SK-N-SH (cell line): ENCODE measurements at regions not wholly inside any gene's neighbourhood (a gene's known extent, or its start where the extent isn't known, plus 50 kb on each side); places are given as distances from the start of the nearest gene placed in this dataset.

Experiments used
- CTCF ChIA-PET: fragments of 300-600, 350-600 bp; formaldehyde crosslinking; extraction: SDS; loops from one replicate; lab custom pipeline; 2021; lab: Yijun Ruan, JAX
- POLR2A ChIA-PET: fragments of 350-600 bp; sonication (Branson Sonifier 250); formaldehyde crosslinking; extraction: SDS; loops from one replicate; lab custom pipeline; 2020; ENCODE audit warnings: antibody characterized with exemption, inconsistent platforms; lab: Yijun Ruan, JAX
- DNase-seq: peaks from one replicate; pipeline ENCODE4 v3.0.0; 2012
- H2AFZ ChIP-seq: fragments of 200-600 bp; sonication (generic); 2 replicates; pipeline ENCODE4 v1.8.1; 2016; ENCODE audit warnings: antibody characterized with exemption, mild to moderate bottlenecking, low read depth
- H3F3A ChIP-seq: fragments of 200-600 bp; sonication (generic); replicated peaks from 2 replicates; pipeline ENCODE3; 2016; ENCODE audit warnings: antibody characterized with exemption, mild to moderate bottlenecking; ENCODE audit not compliant: insufficient read depth
- H3K27ac ChIP-seq, 2 experiments: fragments of 200-500 bp in 1 of 2; fragments of 200-600 bp in 1 of 2; sonication (Bioruptor generic) in 1 of 2; sonication (generic), shearing (Covaris generic) in 1 of 2; 2 replicates each; pipeline versions ENCODE4 v1.5.1 to v1.6.1; 2014 to 2016; ENCODE audit warnings: low read depth in 2 of 2, inconsistent platforms in 1 of 2, low read length in 1 of 2, mild to moderate bottlenecking in 1 of 2, mixed read lengths in 1 of 2
- H3K27me3 ChIP-seq: fragments of 200-600 bp; sonication (generic), shearing (Covaris generic); 2 replicates; pipeline ENCODE4 v1.6.1; 2016; ENCODE audit warnings: mixed run types; ENCODE audit not compliant: insufficient read depth
- H3K36me3 ChIP-seq, 2 experiments: fragments of 200-500 bp in 1 of 2; fragments of 200-600 bp in 1 of 2; sonication (Bioruptor generic) in 1 of 2; sonication (generic) in 1 of 2; replicated peaks in 1 of 2; 2 replicates each; pipeline versions ENCODE3 to v1.5.1; 2014 to 2016; ENCODE audit warnings: low read length in 1 of 2, mild to moderate bottlenecking in 1 of 2; ENCODE audit not compliant: insufficient read depth in 2 of 2, control insufficient read depth in 1 of 2
- H3K4me1 ChIP-seq, 2 experiments: fragments of 200-500 bp in 1 of 2; fragments of 200-600 bp in 1 of 2; sonication (Bioruptor generic) in 1 of 2; sonication (generic), shearing (Covaris generic) in 1 of 2; 2 replicates each; pipeline versions ENCODE4 v1.5.1 to v1.6.1; 2014 to 2016; ENCODE audit warnings: low read depth in 1 of 2, low read length in 1 of 2, mixed run types in 1 of 2; ENCODE audit not compliant: insufficient read depth in 2 of 2, control insufficient read depth in 1 of 2
- H3K4me2 ChIP-seq: fragments of 200-600 bp; sonication (generic), shearing (Covaris generic); 2 replicates; pipeline ENCODE4 v1.6.1; 2017; ENCODE audit warnings: mixed run types
- H3K4me3 ChIP-seq, 2 experiments: fragments of 200-500 bp in 1 of 2; fragments of 200-600 bp in 1 of 2; sonication (Bioruptor generic) in 1 of 2; sonication (generic), shearing (Covaris generic) in 1 of 2; 2 replicates each; pipeline versions ENCODE4 v1.5.1 to v1.8.1; 2014 to 2016; ENCODE audit warnings: low read depth in 2 of 2, inconsistent platforms in 1 of 2, low read length in 1 of 2, mild to moderate bottlenecking in 1 of 2, mixed read lengths in 1 of 2, moderate library complexity in 1 of 2
- H3K79me2 ChIP-seq: fragments of 200-600 bp; sonication (generic); 2 replicates; pipeline ENCODE4 v1.8.1; 2017; ENCODE audit warnings: mild to moderate bottlenecking; ENCODE audit not compliant: insufficient read depth
- H3K9ac ChIP-seq: fragments of 200-600 bp; sonication (generic); 2 replicates; pipeline ENCODE4 v1.6.1; 2017; ENCODE audit warnings: mixed run types
- H3K9me2 ChIP-seq: fragments of 200-600 bp; sonication (generic); 2 replicates; pipeline ENCODE4 v1.6.1; 2017; ENCODE audit warnings: mixed run types
- H3K9me3 ChIP-seq: fragments of 200-600 bp; sonication (generic); 2 replicates; pipeline ENCODE4 v1.6.1; 2017; ENCODE audit warnings: mixed run types, mild to moderate bottlenecking, moderate library complexity
- H4K20me1 ChIP-seq: fragments of 200-600 bp; sonication (generic); 2 replicates; pipeline ENCODE4 v1.6.1; 2017; ENCODE audit warnings: mild to moderate bottlenecking, mixed run types; ENCODE audit not compliant: insufficient read depth
- CHD2 ChIP-seq: fragments of 150-350 bp; IDR thresholded peaks from 2 replicates; pipeline ENCODE4 v1.6.1; 2018; ENCODE audit warnings: low read length; ENCODE audit not compliant: partially characterized antibody
- FOXJ3 ChIP-seq: sonication (generic); formaldehyde crosslinking; IDR thresholded peaks from 2 replicates; pipeline ENCODE4 v1.5.1; 2020; ENCODE audit warnings: mild to moderate bottlenecking, missing genetic modification reagents
- JUND ChIP-seq: IDR thresholded peaks from 2 replicates; pipeline ENCODE4 v1.4.0; 2012
- MEF2A ChIP-seq: IDR thresholded peaks from 2 replicates; pipeline ENCODE4 v1.4.0; 2012; ENCODE audit warnings: low read depth, borderline replicate concordance
- MXI1 ChIP-seq: IDR thresholded peaks from 2 replicates; pipeline ENCODE4 v1.6.1; 2012; ENCODE audit warnings: mild to moderate bottlenecking, low read depth, low read length, improper control_type of control experiment
- RCOR1 ChIP-seq: fragments of 150-350 bp; IDR thresholded peaks from 2 replicates; pipeline ENCODE4 v1.6.1; 2017; ENCODE audit warnings: antibody characterized with exemption, low read length
- RFX5 ChIP-seq: IDR thresholded peaks from 2 replicates; pipeline ENCODE4 v1.6.1; 2012; ENCODE audit warnings: mild to moderate bottlenecking, improper control_type of control experiment, low read length
- RXRA ChIP-seq: IDR thresholded peaks from 2 replicates; pipeline ENCODE4 v1.4.0; 2012; ENCODE audit warnings: low read depth, mild to moderate bottlenecking, borderline replicate concordance
- SIN3A ChIP-seq: IDR thresholded peaks from 2 replicates; pipeline ENCODE4 v1.6.1; 2012; ENCODE audit warnings: low read depth, mild to moderate bottlenecking, low read length, moderate library complexity, borderline replicate concordance
- SMC3 ChIP-seq: IDR thresholded peaks from 2 replicates; pipeline ENCODE4 v1.6.1; 2012; ENCODE audit warnings: low read depth, low read length, improper control_type of control experiment
- WGBS: methylation state at CpG from one replicate; pipeline ENCODE4 v1.1.6; 2017; ENCODE audit warnings: low lambda C conversion rate; 5-methylcytosine and 5-hydroxymethylcytosine counted together
- TF ChIP-seq, protein P1 (sequence below): IDR thresholded peaks from 2 replicates; pipeline ENCODE4 v1.4.0; 2012; ENCODE audit warnings: low read depth
- TF ChIP-seq, protein P2 (sequence below): IDR thresholded peaks from 2 replicates; pipeline ENCODE4 v1.4.0; 2012; ENCODE audit warnings: low read depth, borderline replicate concordance
- TF ChIP-seq, protein P3 (sequence below): fragments of 150-350 bp; IDR thresholded peaks from 2 replicates; pipeline ENCODE4 v1.6.1; 2016; ENCODE audit warnings: mild to moderate bottlenecking, low read depth, low read length
- TF ChIP-seq, protein P4 (sequence below): fragments of 150-350 bp; IDR thresholded peaks from 2 replicates; pipeline ENCODE4 v1.6.1; 2017; ENCODE audit warnings: antibody characterized with exemption, low read length, low read depth, borderline replicate concordance
- TF ChIP-seq, protein P5 (sequence below): IDR thresholded peaks from 2 replicates; pipeline ENCODE4; 2012

DNA sequence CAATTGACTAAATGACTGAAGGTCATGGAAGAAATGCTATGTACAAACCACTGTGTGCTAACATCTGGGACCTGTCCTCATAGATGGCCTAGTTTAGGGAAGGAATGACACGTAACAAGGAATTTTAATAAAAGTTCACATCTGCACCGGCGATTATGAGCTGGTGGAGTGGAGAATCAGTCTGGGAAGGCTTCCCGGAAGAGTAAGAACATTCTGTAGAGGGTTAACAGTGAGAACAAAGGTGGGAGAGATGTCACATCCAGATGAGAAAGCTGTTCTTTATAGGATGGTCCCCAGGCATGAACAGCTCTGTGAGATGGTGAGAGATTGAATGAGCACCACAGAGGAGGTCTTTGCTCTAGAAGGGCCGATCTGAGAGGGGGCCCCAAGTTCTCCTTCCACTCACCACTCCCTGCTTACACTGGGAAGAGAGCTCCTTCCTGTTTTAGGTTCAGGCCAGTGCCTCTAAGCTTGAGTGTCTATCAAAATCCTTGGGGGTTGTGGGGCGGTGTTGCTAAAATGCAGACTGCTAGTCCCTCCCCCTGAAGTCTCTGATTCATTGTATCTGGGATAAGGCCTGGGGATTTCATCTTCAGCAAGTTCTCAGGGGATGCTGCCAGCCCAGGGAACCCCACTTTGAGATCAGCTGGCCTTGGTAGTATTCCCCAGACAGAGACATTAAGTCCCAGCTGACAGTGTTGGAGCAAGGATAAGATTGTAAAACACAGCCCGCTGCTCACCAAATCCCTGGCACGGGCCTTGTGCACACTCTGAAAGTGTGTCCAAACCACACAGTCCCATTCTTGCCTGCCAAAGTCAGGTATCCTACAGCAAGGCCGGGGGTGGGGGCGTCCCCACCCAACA, 294.7 kb upstream of the MAF start:
- CTCF ChIA-PET: no interaction called here
- Histone ChIP-seq H3K9me2 (no peaks in the 10 kb centered on the region), H3K79me2 (no peaks in the 10 kb centered on the region)
- no peak for DNase-seq
- TF ChIP-seq RXRA (no peak), RFX5 (no peak), JUND (no peak), CHD2 (no peak), SMC3 (no peak), MXI1 (no peak), MEF2A (no peak), FOXJ3 (CRISPR knock-in tag) (no peak), RCOR1 (no peak), SIN3A (no peak)
- TF ChIP-seq, protein P1, sequence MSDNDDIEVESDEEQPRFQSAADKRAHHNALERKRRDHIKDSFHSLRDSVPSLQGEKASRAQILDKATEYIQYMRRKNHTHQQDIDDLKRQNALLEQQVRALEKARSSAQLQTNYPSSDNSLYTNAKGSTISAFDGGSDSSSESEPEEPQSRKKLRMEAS: no peak
- TF ChIP-seq, protein P2, sequence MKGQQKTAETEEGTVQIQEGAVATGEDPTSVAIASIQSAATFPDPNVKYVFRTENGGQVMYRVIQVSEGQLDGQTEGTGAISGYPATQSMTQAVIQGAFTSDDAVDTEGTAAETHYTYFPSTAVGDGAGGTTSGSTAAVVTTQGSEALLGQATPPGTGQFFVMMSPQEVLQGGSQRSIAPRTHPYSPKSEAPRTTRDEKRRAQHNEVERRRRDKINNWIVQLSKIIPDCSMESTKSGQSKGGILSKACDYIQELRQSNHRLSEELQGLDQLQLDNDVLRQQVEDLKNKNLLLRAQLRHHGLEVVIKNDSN: no peak
- TF ChIP-seq, protein P3, sequence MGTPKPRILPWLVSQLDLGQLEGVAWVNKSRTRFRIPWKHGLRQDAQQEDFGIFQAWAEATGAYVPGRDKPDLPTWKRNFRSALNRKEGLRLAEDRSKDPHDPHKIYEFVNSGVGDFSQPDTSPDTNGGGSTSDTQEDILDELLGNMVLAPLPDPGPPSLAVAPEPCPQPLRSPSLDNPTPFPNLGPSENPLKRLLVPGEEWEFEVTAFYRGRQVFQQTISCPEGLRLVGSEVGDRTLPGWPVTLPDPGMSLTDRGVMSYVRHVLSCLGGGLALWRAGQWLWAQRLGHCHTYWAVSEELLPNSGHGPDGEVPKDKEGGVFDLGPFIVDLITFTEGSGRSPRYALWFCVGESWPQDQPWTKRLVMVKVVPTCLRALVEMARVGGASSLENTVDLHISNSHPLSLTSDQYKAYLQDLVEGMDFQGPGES: no peak
- TF ChIP-seq, protein P4, sequence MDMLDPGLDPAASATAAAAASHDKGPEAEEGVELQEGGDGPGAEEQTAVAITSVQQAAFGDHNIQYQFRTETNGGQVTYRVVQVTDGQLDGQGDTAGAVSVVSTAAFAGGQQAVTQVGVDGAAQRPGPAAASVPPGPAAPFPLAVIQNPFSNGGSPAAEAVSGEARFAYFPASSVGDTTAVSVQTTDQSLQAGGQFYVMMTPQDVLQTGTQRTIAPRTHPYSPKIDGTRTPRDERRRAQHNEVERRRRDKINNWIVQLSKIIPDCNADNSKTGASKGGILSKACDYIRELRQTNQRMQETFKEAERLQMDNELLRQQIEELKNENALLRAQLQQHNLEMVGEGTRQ: no peak
- TF ChIP-seq, protein P5, sequence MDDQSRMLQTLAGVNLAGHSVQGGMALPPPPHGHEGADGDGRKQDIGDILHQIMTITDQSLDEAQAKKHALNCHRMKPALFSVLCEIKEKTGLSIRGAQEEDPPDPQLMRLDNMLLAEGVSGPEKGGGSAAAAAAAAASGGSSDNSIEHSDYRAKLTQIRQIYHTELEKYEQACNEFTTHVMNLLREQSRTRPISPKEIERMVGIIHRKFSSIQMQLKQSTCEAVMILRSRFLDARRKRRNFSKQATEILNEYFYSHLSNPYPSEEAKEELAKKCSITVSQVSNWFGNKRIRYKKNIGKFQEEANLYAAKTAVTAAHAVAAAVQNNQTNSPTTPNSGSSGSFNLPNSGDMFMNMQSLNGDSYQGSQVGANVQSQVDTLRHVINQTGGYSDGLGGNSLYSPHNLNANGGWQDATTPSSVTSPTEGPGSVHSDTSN: no peak
- TF ChIP-seq, all 33 proteins: peak for 0
- H3K4me2 ChIP-seq: no peak overlapping the region
- no peaks in the 10 kb centered on the region for H4K20me1 ChIP-seq
- H3K27me3 ChIP-seq: no peaks in the 10 kb centered on the region
- H3K4me3 ChIP-seq: no peak overlapping the region
- POLR2A ChIA-PET: no interaction called here
- H3K9ac ChIP-seq: no peak overlapping the region
- no peaks in the 10 kb centered on the region for H3F3A ChIP-seq
- H2AFZ ChIP-seq: no peak overlapping the region
- WGBS: 35% methylated on average over 9 of the region's 10 CpGs
- no peak overlapping the region for H3K27ac ChIP-seq
- H3K4me1 ChIP-seq: no peaks in the 10 kb centered on the region
- H3K36me3 ChIP-seq: no peaks in the 10 kb centered on the region
- no peaks in the 10 kb centered on the region for H3K9me3 ChIP-seq
